Brain microvascular endothelial cell (primary cell): ENCODE measurements at regions not wholly inside any gene's neighbourhood (a gene's known extent, or its start where the extent isn't known, plus 50 kb on each side); places are given as distances from the start of the nearest gene placed in this dataset.

Source experiments
- DNase-seq: peaks from one replicate; pipeline ENCODE4 v3.0.0-alpha.2; 2020
- H3K27ac ChIP-seq: fragments of 250-450 bp; sonication (Bioruptor Pico); 2 replicates; pipeline ENCODE4 v1.5.1; 2020; ENCODE audit warnings: mild to moderate bottlenecking, moderate library complexity
- H3K27me3 ChIP-seq: fragments of 250-450 bp; sonication (Bioruptor Pico); replicated peaks from 2 replicates; pipeline ENCODE4 v1.5.1; 2020; ENCODE audit warnings: mild to moderate bottlenecking
- H3K36me3 ChIP-seq: fragments of 250-450 bp; sonication (Bioruptor Pico); replicated peaks from 2 replicates; pipeline ENCODE4 v1.5.1; 2020; ENCODE audit warnings: mild to moderate bottlenecking
- H3K4me3 ChIP-seq: 2 replicates; pipeline ENCODE4 v1.5.1; 2011; ENCODE audit warnings: low read depth, mild to moderate bottlenecking, control low read depth, low read length, moderate library complexity
- CTCF ChIP-seq: IDR thresholded peaks from 2 replicates; pipeline ENCODE4 v1.5.1; 2011; ENCODE audit warnings: low read depth, mild to moderate bottlenecking, moderate library complexity, low read length, control low read depth, inconsistent platforms; ENCODE audit errors: missing control alignments
- in situ Hi-C: cut with HindIII; loops from 2 replicates; pipeline ENCODE4 v1.10.0; 2017; ENCODE audit warnings: low sequenced_read_pairs, low pct_ligation_motif_present

DNA sequence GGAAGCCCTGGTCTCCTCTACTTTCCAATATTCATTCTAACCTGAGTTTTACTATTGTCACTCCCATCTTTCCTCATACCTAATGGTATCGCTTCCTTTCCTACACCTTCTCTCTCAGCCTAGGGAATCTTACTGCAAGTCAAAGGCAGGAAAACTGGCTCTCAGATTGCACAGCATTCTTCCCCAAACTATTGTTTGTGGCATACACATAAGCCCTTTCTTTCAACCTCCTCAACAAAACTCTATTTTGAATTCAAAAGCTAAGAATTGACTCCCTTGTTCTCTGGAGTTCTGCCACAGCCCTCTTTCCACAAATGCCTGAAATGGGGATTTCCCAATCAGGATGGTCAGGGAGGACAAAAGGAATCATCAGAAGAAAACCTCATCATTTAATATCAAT is 181.5 kb downstream of the FAM76B start:
- H3K27ac ChIP-seq = no peak overlapping the region
- in situ Hi-C loops = no loop called here
- H3K36me3 ChIP-seq = no peaks in the 10 kb centered on the region
- no peak for DNase-seq
- no peaks in the 10 kb centered on the region for H3K27me3 ChIP-seq
- no peak overlapping the region for H3K4me3 ChIP-seq
- no peak for TF ChIP-seq CTCF

- no peak for TF ChIP-seq CTCF
- DNase-seq = no peak
- Histone ChIP-seq H3K27ac (no peak overlapping the region), H3K4me3 (no peak overlapping the region), H3K36me3 (no peaks in the 10 kb centered on the region), H3K27me3 (no peaks in the 10 kb centered on the region)
- in situ Hi-C loops = no loop called here
Measured at GRCh38 chr11:95606824-95607223, 182.8 kb downstream of the FAM76B start.

DNA sequence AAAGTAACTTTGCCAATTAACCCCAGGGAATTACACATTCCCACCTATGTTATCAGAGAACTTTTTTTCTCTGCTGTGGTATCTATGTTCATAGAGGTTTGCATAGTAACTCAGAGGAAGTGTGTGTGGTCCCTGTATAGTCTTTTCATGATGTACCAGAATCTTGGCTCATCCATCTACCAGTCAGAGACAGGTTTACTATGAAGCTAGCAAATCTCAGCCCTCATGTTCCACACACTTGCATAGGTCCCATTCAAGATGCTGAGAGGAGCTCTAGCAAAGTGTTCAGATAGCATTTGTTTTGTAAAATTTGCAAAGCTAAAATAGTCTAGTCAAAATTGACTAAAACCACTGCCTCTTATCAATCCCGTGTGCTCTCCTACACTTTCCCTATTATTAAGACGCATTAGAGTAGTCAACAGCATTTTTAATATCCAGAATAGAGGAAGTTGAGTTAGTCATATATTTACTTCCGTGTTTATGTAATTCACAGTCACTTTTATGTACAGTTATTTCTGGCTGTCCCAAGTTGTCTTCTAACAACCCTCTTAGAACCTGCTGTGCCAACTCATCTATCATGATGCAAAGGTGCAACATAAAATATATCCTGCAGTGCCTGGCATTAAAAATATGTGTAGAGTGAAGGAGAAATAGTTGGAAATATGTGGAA is 184.2 kb downstream of the FAM76B start:
- Histone ChIP-seq H3K36me3 (no peaks in the 10 kb centered on the region), H3K27ac (no peak overlapping the region), H3K4me3 (no peak overlapping the region), H3K27me3 (no peaks in the 10 kb centered on the region)
- no peak for DNase-seq
- in situ Hi-C loops = no loop called here
- TF ChIP-seq CTCF = no peak

GRCh38 chr11:95599959-95600586 is 189.5 kb downstream of the FAM76B start:
- DNase-seq = no peak
- in situ Hi-C loops = no loop called here
- H3K27me3 ChIP-seq = no peaks in the 10 kb centered on the region
- no peaks in the 10 kb centered on the region for H3K36me3 ChIP-seq
- TF ChIP-seq CTCF = no peak
- no peak overlapping the region for H3K4me3 ChIP-seq
- H3K27ac ChIP-seq = no peak overlapping the region

GRCh38 chr11:95595973-95596489 is 193.6 kb downstream of the FAM76B start:
- in situ Hi-C loops = no loop called here
- TF ChIP-seq CTCF = no peak
- peak overlapping the region; percentile 83 for H3K27ac ChIP-seq
- no peaks in the 10 kb centered on the region for H3K36me3 ChIP-seq
- no peaks in the 10 kb centered on the region for H3K27me3 ChIP-seq
- H3K4me3 ChIP-seq = no peak overlapping the region
- DNase-seq = peak; percentile 69
